ENCODE measurements at regions not wholly inside any gene's neighbourhood (a gene's known extent, or its start where the extent isn't known, plus 50 kb on each side); places are given as distances from the start of the nearest gene placed in this dataset.
A peak's percentile ranks its signal among the peaks of the same experiment; 100 is the strongest.

DNA sequence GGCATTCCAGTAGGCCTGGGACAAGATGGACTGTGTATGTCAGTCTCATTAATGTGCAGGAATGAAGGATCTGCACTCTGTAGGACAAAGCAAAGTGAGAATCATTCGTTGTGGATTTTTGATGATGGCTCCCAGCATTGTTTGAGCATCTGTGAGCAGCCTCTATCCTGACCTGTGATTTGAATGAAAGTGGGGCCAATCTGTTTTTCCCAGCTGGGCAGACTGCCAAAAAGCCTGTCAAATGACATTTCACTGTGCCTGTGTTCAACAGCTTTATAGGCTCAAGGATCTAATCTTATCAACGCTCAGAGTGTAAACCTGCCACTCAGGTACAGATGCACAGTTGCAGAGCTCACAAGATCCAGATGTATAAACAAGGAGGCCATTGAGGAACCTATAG is 86.7 kb upstream of the SYNDIG1 start:
- H3K9me3 ChIP-seq: no peaks in the 10 kb centered on the region
- H3K4me1 ChIP-seq: no peaks in the 10 kb centered on the region
- no peak for DNase-seq
- H3K4me3 ChIP-seq: no peak overlapping the region
- no peak overlapping the region for H3K27ac ChIP-seq
- no peaks in the 10 kb centered on the region for H3K36me3 ChIP-seq
- H3K27me3 ChIP-seq: no peaks in the 10 kb centered on the region
- no peak for TF ChIP-seq POLR2A (IDR thresholded peaks at IDR 0.05)
- TF ChIP-seq, protein P1, sequence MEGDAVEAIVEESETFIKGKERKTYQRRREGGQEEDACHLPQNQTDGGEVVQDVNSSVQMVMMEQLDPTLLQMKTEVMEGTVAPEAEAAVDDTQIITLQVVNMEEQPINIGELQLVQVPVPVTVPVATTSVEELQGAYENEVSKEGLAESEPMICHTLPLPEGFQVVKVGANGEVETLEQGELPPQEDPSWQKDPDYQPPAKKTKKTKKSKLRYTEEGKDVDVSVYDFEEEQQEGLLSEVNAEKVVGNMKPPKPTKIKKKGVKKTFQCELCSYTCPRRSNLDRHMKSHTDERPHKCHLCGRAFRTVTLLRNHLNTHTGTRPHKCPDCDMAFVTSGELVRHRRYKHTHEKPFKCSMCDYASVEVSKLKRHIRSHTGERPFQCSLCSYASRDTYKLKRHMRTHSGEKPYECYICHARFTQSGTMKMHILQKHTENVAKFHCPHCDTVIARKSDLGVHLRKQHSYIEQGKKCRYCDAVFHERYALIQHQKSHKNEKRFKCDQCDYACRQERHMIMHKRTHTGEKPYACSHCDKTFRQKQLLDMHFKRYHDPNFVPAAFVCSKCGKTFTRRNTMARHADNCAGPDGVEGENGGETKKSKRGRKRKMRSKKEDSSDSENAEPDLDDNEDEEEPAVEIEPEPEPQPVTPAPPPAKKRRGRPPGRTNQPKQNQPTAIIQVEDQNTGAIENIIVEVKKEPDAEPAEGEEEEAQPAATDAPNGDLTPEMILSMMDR (IDR thresholded peaks at IDR 0.05): no peak

DNA sequence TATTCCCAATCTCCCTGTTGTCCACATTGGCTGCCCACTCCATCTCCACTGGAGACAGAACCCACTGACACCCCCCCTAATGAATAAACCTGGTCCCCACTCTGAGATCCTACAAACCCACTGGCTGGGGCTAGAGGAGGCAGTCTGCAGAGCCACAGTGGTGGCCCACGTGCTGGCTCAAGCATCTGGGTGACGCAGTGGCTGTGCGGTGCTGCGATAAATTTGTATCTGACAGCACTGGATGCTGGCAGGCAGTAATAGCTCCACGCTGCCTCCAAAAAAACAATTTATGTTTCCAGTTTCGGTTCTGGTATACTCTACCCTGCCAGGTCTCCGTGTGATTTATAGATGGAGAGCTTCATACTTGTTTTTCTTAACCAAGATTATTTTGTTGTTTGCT is 87.1 kb upstream of the SYNDIG1 start:
- H3K27ac ChIP-seq: no peak overlapping the region
- no peak for DNase-seq
- H3K4me3 ChIP-seq: no peak overlapping the region

DNA sequence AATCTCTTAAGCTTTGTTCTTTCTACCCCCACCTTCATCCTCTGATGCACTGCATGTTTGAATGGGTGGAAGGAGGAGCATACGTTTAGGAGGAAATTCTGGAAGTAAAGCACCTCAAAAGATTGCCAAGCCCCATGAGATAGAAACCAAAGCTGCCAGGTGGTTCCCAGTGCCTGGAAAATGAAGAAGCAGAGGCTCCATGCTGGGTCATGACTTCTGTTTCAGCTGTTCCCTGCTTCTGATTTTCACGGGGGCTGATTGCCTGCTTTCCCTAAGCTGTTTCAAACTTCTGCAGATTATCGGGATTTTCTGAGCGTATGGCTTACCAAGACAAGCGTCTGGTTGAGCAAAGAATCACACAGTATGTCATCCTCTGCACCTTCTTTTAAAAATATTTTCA is 87.5 kb upstream of the SYNDIG1 start:
- TF ChIP-seq, protein P1 (IDR thresholded peaks at IDR 0.05): no peak
- TF ChIP-seq POLR2A (IDR thresholded peaks at IDR 0.05): no peak
- H3K27me3 ChIP-seq: no peaks in the 10 kb centered on the region
- H3K27ac ChIP-seq: no peak overlapping the region
- no peaks in the 10 kb centered on the region for H3K9me3 ChIP-seq
- DNase-seq: no peak
- H3K36me3 ChIP-seq: no peaks in the 10 kb centered on the region
- H3K4me1 ChIP-seq: no peaks in the 10 kb centered on the region
- no peak overlapping the region for H3K4me3 ChIP-seq

More for the DNA sequence above, 87.1 kb upstream of the SYNDIG1 start:
- Histone ChIP-seq H3K27me3 (no peaks in the 10 kb centered on the region), H3K36me3 (no peaks in the 10 kb centered on the region), H3K9me3 (no peaks in the 10 kb centered on the region), H3K4me1 (no peaks in the 10 kb centered on the region)
- TF ChIP-seq POLR2A (IDR thresholded peaks at IDR 0.05): no peak
- TF ChIP-seq, protein P1 (IDR thresholded peaks at IDR 0.05): no peak

DNA sequence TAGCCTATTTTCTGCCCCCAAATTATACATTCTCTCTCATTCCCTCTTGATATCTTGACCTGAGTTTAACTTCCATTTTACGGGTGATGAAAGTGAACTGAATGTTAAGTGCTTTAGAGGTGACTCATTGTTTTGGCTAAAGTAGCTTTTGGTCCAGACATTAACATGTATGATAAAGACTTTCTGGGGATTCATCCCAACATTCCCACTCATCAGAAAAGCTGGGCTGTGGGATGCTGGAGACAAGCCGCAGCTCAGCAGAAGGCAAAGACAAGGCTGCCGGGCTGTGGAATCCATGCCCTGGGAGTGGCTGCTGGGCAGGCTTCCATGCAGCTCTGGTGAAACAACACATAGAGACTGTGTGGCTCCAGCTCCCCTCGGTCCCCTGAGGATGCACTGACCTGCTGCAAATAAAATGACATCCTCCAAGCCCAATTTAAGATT is 89.9 kb upstream of the SYNDIG1 start:
- TF ChIP-seq, protein P1 (IDR thresholded peaks at IDR 0.05): no peak
- TF ChIP-seq POLR2A (IDR thresholded peaks at IDR 0.05): no peak
- H3K9me3 ChIP-seq: no peaks in the 10 kb centered on the region
- no peaks in the 10 kb centered on the region for H3K27me3 ChIP-seq
- no peak for DNase-seq
- H3K36me3 ChIP-seq: no peaks in the 10 kb centered on the region
- no peak overlapping the region for H3K4me3 ChIP-seq
- no peaks in the 10 kb centered on the region for H3K4me1 ChIP-seq
- peak overlapping the region in 1 of 4 donors; percentile 35 for H3K27ac ChIP-seq

DNA sequence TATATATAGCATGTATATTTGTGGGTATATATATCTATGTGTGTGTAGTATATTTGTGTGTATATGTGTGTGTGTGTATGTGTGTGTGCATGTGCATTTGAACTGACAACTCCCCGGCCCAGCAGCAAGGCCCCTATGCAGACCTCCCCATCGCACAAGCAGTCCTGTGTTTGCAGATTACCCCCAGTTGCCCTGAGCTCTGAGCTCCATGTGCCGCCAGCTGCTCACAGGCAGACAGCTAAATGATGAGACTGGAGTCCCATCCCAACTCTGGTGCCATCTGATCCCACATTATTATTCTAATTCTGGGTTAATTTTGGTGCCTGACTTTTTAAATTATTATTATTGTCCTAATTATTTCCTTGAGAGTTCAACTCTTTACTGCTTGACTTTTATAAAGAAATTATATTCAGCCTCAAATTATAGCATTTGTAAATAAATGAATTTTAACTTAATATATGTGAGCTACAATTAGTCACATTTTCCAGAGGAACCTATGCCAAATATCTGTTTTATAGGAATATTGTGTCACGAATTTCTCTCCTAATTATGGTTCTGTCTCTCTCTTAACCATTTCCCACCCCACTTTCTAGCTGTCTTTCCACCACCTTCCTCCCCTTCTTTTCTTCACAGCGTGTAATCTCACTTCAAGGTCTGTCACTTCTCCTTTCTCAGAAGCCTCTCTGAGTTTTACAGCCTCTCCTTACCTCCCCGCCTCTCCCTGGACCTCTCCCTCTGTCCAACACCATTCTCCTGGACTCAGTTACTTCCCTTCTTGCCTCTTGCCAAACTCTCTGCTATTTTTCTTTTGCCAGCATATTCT is 90.6 kb upstream of the SYNDIG1 start:
- no peak for DNase-seq
- Histone ChIP-seq H3K36me3 (no peaks in the 10 kb centered on the region), H3K4me1 (no peaks in the 10 kb centered on the region), H3K9me3 (no peaks in the 10 kb centered on the region), H3K27me3 (no peaks in the 10 kb centered on the region), H3K4me3 (no peak overlapping the region), H3K27ac (peak overlapping the region in 1 of 4 donors; percentile 35)
- TF ChIP-seq, protein P1 (IDR thresholded peaks at IDR 0.05): no peak
- no peak for TF ChIP-seq POLR2A (IDR thresholded peaks at IDR 0.05)

All from Peyer's patch (tissue), 4 donors.